ENCODE measurements at regions not wholly inside any gene's neighbourhood (a gene's known extent, or its start where the extent isn't known, plus 50 kb on each side); places are given as distances from the start of the nearest gene placed in this dataset.
A peak's percentile ranks its signal among the peaks of the same experiment; 100 is the strongest.
"Not testable (repeated sequence)": the region's sequence is repeated elsewhere in the genome, so short reads cannot be mapped to it uniquely, and the experiment has no call there.

DNA sequence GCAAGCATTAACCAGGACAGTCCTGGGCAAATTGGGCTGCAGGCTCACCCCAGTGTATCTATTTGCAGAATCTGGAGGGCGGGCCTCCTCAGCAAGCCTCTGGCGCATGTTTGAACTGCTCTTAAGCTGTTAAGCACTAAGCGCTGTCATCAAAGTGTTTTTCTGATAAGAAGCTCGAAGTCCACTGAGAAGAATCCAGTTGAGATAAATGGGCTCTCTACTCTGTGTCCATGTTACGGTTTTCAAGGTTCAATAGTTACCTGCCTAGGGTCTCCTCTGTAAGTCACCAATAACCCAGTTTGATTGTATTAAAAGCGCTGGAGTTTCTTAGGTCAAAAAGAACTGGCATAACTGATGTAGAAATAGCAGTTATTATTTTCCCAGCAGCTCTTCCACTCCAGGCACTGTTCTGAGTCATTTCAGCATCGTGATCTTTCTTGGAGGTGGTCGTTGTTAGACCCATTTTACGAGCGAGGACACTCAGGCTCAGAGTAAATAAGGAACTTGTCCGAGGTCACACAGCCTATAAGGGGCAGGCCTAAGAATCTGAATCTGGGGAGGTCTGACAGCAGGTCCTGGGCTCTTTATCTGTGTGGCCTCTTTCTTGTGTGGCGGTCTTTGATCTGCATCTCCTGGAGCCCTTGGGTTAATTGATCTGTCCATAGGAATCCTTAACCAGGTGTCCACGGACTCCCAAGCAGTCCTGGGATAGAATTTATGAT lies 207.4 kb upstream of the ZNF217 start:
- no peak for DNase-seq (ENCODE audit: low read depth)

DNA sequence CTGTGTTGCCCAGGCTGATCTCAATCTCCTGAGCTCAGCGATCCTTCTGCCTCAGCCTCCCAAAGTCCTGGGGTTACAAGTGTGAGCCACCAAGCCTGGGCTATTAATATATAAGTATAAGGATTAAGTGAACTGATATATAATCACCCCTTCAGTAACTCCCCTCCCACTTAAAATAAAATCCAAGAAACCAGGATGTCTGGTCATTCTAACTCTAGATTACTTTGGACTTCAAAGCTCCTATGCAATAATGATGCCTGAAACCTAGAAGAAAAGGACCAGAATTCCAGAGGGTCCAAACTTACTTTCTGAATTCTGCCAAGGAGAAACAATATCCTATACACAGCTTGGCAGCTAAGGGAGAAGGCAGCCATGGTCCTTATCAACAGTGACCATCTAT lies 206.8 kb upstream of the ZNF217 start:
- no peak for DNase-seq (ENCODE audit: low read depth)

DNA sequence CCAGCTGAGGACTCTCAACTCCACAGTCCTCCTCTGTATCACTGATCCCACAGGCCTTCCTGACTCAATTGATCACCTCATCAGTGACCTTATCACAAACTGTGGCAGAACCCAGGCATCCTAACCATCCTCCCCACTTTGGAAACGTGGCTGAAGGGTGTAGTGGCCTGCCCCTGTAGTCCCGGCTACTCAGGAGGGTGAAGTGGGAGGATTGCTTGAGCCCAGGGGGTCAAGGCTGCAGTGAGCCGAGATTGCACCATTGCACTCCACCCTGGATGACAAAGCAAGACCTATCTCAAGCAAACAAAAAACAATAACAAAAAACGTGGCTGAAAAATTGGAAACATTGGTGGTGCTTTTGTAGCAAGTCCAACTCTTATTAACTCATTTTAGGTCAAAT lies 203.4 kb upstream of the ZNF217 start:
- DNase-seq (ENCODE audit: low read depth) = no peak

DNA sequence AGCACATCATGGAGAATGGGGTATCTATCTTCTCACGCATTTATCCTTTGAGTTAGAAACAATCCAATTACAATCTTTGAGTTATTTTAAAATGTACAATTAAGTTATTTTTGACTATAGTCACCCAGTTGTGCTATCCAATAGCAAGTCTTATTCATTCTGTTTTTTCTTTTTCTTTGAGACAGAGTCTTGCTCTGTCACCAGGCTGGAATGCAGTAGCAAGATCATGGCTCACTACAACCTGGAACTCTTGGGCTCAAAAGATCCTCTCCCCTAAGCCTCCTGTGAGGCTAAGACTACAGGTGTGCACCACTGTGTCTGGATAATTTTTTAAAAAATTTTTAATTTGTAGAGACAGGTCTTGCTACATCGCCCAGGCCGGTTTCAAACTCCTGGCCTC lies 201.5 kb upstream of the ZNF217 start:
- DNase-seq (ENCODE audit: low read depth) = peak; percentile 43

DNA sequence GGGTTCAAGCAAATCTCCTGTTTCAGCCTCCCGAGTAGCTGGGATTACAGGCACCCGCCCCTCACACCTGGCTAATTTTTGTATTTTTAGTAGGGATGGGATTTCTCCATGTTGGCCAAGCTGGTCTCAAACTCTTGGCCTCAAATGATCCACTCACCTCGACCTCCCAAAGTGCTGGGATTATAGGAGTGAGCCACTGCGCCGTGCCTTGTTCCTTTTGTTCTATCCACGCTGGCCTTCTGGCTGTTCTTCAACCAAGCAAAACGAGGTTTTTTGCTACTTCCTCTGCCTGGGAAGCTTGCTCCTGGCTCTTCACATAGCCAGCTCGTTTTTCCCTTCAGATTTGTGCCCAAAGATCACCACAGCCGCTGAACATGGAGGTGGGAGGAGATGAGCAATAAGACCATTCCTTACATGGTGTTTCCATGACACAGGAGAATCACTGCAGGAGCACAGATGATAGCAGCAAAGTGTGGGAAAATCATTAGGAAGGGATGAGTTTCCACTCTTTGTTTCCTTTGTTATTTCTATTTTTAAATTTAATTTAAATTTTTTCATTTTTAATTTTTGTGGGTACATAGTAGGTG lies 201.0 kb upstream of the ZNF217 start:
- DNase-seq (ENCODE audit: low read depth) = no peak

DNA sequence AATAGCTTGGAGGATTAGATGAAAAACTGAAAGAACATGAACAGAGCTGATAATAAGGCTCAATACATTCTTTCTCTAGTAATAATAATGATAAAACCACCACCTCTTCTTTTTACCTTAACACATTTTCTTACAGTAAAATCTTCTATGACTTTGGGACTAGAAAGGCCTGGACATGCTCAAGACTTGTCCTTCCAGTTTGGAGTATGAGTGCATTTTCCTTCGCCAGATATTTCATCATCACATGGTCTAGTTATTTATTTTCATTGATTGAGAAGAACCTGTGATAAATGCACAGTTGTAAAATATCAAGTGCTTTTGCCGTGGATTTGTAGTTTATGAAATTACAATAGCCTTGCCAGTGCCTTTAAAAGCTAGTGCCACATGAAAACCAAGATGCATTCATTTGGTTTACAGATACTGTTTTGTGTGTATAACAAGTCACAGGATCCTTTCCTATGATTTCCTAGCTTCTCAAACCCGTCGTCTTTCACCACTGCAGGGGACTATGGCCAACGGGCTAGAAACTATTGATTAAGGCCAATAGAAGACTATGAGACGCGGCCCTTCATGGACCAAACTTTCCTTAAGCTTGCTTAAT lies 200.2 kb upstream of the ZNF217 start:
- DNase-seq (ENCODE audit: low read depth) = no peak

DNA sequence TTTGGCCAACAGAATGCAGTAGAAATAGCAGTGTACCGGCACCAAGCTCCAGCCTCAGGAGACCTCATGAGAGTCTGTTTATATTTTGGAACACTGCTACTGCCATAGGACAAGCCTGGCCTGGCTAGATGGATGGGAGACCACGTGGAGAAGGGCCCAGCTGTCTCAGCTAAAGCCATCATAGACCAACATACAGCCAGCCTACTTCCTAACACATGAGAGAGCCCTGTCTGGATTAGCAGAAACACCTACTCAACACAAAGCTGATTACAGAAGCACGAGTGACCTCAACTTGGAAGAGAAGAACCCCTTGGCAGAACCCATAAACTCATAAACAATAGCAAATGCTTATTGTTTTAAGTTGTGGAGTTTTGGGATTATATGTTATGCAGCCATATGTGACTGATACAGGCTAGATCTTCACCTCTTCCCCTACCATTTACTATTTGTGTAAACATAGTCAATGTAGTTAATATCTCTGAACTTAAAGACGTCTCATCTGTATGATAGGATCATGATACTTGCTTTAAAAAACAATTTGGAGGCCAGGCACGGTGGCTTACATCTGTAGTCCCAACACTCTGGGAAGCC lies 199.4 kb upstream of the ZNF217 start:
- DNase-seq (ENCODE audit: low read depth) = no peak

DNA sequence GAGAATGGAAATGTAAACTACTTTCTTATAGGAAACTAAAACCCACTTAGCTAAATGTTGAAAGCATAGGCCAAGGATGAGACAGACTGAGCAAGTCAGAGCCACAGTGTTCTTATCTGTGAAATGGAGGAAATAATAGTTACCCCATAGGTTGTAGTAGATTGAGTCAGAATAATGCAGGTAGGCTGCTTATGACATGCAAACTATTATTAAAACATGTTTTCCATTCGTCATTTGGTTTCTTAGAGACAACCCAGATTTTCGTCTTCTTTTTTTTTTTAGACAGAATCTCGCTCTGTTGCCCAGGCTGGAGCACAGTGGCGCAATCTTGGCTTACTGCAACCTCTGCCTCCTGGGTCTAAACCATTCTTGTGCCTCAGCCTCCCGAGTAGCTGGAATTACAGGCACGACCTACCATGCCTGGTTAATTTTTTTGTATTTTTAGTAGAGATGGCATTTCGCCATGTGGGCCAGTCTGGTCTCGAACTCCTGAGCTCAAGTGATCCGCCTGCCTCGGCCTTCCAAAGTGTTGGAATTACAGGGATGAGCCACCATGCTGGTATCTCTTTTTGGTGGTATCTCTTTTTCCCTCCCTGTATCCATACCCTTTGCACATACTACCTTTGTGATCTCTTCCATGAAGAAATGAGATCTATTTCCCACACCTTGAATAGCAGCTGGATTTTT lies 196.5 kb upstream of the ZNF217 start:
- no peak for DNase-seq (ENCODE audit: low read depth)

DNA sequence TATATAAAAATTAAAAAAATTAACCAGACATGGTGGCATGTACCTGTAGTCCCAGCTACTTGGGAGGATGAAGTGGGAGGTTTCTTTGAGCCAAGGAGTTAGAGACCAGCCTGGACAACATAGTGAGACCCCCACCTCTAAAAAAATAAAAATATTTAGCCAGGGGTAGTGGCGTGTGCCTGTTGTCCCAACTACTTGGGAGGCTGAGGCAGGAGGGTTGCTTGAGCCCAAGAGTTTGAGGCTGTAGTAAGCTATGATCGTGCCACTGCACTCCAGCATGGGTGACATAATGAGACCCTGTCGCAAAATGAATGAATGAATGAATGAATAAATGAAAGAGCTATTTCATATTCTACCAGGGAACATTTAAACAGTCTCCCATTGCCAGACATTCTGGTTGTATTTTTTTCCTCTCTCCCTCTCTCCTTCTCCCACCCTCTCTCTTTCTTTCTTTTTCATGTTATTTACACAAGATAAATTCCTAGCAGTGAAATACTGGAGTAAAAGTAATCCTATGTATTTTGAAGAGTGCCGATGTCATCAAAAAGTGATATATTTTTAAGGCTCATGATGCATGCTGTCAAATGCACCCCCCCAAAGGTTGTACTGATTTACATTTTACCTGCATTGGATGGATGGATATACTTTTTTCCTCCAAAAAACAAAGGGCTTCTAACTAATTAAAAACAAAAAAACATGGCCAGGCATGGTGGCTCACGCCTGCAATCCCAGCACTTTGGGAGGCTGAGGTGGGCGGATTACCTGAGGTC lies 194.8 kb upstream of the ZNF217 start:
- no peak for DNase-seq (ENCODE audit: low read depth)

DNA sequence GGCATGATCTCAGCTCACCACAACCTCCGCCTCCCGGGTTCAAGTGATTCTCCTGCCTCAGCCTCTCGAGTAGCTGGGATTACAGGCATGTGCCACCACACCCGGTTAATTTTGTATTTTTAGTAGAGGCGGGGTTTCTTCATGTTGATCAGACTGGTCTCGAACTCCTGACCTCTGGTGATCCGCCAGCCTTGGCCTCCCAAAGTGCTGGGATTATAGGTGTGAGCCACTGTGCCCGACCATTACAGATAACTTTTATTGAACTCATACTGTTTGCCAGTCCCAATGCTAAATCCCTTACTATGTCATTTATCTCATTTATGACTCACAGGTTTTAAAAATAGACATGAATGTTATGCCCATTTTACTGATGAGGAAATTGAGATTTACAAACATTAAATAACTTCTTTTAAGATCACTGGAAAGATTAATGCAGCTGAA lies 193.9 kb upstream of the ZNF217 start:
- not testable (repeated sequence) for DNase-seq (ENCODE audit: low read depth)

DNA sequence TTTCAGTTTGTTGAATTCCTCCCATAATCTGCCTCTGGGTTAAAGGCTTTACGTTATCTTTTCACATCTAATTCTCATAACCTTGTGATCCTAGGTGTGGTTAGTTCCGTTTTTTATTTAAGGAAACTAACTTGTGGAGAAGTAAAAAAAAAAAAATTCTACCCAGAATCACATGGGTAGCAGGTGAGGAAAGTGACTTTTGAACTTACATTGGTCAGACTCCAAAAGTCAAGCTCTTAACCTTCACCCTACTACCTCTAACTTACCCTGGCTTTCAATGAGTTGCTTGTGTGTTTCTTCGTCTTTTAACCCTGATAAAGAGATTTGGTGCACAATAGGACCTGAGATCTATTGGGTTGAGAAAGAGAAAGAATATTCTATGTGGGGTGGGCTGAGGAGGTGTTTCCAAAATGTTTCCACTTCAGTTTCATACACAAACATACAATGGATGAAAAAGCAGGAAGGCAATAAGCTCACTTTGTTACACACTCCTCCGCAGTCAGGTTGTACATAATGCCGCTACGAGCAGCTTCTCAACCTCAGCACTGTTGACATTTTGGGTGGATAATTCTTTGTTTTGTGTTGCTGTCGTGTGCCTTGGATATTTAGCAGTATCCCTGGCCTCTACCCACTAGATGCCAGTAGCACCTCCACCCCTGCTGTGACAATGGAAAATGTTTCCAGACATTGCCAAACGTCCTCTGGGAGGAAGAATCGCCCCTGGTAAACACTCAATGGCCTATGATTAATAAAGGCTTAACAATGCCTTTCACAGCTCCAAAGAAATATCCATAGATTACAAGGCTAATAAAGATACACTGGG lies 193.0 kb upstream of the ZNF217 start:
- no peak for DNase-seq (ENCODE audit: low read depth)

DNA sequence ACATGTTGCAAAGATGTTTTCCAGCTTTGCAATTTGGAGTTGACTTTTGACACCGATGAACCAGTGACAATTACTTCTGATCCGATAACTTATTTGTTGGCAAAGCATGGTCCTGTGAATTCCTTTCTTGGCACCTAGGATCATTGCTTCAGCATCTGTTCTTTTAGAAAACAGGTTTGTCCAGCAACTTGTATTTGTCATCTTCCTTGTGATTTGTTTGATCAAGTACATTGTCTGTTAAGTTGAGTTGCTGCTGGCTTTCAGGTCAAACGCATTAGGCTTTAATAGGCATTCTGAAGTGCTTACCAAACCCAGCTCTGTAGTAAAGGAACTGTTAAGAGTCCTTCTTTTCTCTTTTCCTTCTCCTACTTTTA lies 192.4 kb upstream of the ZNF217 start:
- DNase-seq (ENCODE audit: low read depth) = no peak

DNA sequence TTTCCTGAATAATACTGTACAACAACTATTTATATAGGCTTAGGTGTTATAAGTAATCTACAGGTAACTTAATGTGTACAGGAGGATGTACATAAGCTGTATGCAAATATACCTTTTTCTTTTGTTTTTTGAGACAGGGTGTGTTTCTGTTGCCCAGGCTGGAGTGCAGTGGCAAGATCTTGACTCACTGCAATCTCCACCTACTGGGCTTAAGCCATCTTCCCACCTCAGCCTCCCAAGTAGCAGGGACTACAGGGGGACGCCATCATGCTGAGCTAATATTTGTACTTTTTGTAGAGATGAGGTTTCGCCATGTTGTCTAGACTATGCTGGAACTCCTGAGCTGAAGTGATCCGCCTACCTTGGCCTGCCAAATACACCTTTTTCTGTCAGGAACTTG lies 191.7 kb upstream of the ZNF217 start:
- DNase-seq (ENCODE audit: low read depth) = no peak

DNA sequence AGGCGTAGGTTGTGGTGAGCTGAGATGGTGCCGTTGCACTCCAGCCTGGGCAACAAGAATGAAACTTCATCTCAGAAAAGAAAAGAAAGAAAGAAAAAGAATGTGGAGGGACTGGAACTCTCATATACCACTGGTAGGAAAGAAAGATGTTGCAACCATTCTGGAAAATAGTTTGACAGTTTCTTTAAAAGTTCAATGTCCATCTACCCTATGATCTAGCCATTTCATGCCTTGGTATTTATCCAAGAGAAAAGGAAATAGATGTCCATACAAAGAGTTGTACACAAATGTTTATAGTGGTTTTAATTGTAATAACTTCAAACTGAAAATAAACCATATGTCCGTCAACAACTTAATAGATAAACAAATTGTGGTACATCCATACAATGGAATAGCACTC lies 190.1 kb upstream of the ZNF217 start:
- DNase-seq (ENCODE audit: low read depth) = no peak

DNA sequence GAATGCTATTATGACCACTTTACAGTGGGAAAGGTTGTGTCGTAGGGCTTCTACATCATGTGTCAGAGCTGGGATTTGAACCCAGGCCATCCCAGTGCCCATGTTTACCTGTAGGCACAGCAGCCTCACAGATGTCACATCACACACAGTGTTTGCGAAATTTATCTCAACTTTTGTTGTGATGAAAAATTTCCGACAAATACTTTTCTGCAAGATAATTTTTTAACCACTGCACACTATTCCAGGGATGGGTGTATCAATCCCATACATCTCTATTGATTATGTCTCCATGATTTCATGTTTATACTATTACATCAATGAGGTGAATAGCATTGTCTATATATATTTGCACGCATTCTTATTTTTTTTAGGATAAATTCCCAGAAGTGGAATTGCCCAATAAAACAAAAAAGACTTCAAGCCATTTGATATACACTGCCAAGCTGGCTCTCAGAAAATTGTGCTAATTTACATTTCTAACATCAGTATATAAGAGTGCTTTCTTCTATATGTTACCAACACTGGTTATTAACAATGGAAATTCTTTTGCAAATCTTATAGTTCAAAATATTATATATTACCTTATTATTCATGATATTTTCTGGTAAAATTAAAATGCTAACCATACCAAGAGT lies 189.1 kb upstream of the ZNF217 start:
- DNase-seq (ENCODE audit: low read depth) = no peak

DNA sequence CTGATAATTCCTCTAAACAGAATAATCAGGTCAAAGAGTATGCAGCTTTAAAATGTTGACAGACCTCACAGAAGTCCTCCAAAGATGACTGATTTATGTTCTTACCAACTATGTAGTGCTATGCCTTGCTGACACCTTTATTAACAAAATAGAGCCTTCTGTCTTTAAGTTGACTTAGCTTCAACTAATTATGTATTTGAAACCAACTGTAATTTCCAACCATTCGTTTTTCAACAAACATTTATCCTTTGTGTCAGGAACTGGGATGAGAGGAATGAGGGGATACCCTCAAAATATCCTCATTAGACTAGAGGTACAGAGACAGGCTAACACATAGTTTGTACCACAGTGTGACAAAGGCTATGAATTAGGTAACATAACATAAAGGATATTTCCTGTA lies 186.2 kb upstream of the ZNF217 start:
- DNase-seq (ENCODE audit: low read depth) = no peak

DNA sequence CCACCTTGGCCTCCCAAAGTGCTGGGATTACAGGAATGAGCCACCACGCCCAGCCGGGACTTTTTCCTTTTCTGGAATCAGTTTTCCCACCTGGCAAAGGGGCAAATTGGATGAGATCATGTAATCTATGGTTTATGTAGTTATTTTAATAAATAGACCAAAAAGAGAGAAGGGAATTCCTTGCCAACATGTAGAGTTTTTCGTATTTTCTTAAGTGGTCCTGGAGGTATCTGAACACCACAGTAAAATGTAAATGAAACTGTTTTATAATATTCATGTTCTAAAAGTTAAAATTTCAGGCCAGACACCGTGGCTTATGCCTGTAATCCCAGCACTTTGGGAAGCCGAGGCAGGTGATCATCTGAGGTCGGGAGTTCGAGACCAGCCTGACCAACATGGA lies 185.1 kb upstream of the ZNF217 start:
- no peak for DNase-seq (ENCODE audit: low read depth)

DNA sequence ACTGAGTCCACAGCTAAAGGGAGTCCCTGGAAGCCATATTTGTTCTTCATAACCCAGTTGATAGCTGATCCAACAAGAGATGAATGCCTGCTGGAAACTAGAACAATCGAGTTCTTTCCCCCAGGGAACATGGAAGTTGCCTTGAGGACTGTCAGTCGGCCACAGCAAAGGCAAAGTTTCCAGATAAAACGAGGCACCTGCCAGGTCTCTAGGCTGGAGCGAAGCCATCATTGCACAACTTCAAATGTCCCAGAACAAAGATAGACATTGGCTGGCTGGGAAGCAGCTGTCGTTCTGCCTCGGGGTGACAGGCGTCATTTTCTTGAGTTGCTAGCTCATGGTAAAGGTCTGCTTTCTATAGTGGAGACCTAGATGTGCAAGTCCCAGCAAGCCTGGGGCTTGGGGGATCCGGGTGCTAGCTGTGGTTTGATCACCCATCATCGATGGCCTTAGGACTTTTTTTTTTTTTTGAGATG lies 184.4 kb upstream of the ZNF217 start:
- DNase-seq (ENCODE audit: low read depth) = no peak

DNA sequence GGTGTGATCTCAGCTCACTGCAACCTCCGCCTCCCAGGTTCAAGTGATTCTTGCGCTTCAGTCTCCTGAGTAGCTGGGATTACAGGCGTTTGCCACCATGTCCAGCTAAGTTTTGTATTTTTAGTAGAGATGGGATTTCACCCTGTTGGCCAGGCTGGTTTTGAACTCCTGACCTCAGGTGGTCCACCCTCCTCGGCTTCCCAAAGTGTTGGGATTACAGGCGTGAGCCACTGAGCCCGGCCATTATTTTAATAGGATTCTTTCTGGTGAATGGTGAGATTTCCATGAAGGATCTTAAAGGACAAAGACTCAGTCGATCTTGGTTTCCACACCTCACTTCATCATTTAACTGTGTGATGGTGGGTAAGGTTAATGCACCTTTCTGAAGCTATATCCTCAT lies 183.8 kb upstream of the ZNF217 start:
- not testable (repeated sequence) for DNase-seq (ENCODE audit: low read depth)

DNA sequence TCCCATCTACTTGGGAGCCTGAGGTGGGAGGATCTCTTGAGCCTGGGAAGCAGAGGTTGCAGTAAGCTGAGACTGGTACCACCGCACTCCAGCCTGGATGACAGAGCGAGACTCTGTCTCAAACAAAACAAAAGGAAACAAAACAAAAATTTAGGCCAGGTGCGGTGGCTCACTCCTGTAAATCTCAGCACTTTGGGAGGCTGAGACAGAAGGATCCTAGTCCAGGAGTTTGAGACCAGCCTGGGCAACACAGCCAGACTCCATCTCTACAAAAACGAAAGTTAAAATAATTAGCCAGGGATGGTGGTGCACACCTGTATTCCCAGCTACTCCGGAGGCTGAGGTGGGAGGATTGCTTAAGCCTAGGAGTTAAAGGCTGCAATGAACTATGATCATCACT lies 183.2 kb upstream of the ZNF217 start:
- DNase-seq (ENCODE audit: low read depth) = no peak
